GM12878 (cell line): ENCODE measurements at regions not wholly inside any gene's neighbourhood (a gene's known extent, or its start where the extent isn't known, plus 50 kb on each side); places are given as distances from the start of the nearest gene placed in this dataset.

Experiments used
- CHD1 ChIP-seq: IDR thresholded peaks from 2 replicates; pipeline ENCODE4 v1.6.1; 2012; ENCODE audit warnings: low read depth, low read length, improper control_type of control experiment
- HDAC6 ChIP-seq: fragments of 200-600 bp; sonication (generic); IDR thresholded peaks from one replicate; pipeline ENCODE4 v1.8.0; 2017; ENCODE audit warnings: antibody characterized with exemption; ENCODE audit not compliant: unreplicated experiment
- MAX ChIP-seq: IDR thresholded peaks from 2 replicates; pipeline ENCODE4 v1.6.1; 2012; ENCODE audit warnings: low read depth, low read length, improper control_type of control experiment
- SMAD1 ChIP-seq: fragments of 450-650 bp; IDR thresholded peaks from 2 replicates; pipeline ENCODE4 v1.6.1; 2018; ENCODE audit warnings: mild to moderate bottlenecking, low read depth; ENCODE audit not compliant: partially characterized antibody
- SRF ChIP-seq, 2 experiments: IDR thresholded peaks; 2 replicates each; pipeline ENCODE4 v1.6.1; 2011; ENCODE audit warnings: low read depth in 2 of 2, low read length in 2 of 2, mild to moderate bottlenecking in 1 of 2, moderate library complexity in 1 of 2
- TF ChIP-seq, protein P1 (sequence below): fragments of 450-650 bp; IDR thresholded peaks from 2 replicates; pipeline ENCODE4 v1.6.1; 2016; ENCODE audit warnings: mild to moderate bottlenecking, moderate library complexity, borderline replicate concordance
- TF ChIP-seq, protein P2 (sequence below): fragments of 450-650 bp; IDR thresholded peaks from 2 replicates; pipeline ENCODE4 v1.6.1; 2017; ENCODE audit warnings: mild to moderate bottlenecking, low read depth, inconsistent platforms; ENCODE audit not compliant: poor library complexity, severe bottlenecking
- TF ChIP-seq, protein P3 (sequence below): fragments of 450-650 bp; IDR thresholded peaks from 2 replicates; pipeline ENCODE4 v1.6.1; 2014; ENCODE audit warnings: mild to moderate bottlenecking
- TF ChIP-seq, protein P4 (sequence below), 3 experiments: IDR thresholded peaks in 2 of 3; conservative IDR thresholded peaks in 1 of 3; 2 replicates each; pipeline ENCODE4 v1.5.1; 2011; ENCODE audit warnings: low read depth in 3 of 3, low read length in 3 of 3, mild to moderate bottlenecking in 3 of 3, control low read depth in 2 of 3, moderate library complexity in 2 of 3, inconsistent platforms in 1 of 3, mixed read lengths in 1 of 3; ENCODE audit not compliant: control insufficient read depth in 2 of 3, insufficient read depth in 1 of 3; ENCODE audit errors: extremely low read depth in 1 of 3

DNA sequence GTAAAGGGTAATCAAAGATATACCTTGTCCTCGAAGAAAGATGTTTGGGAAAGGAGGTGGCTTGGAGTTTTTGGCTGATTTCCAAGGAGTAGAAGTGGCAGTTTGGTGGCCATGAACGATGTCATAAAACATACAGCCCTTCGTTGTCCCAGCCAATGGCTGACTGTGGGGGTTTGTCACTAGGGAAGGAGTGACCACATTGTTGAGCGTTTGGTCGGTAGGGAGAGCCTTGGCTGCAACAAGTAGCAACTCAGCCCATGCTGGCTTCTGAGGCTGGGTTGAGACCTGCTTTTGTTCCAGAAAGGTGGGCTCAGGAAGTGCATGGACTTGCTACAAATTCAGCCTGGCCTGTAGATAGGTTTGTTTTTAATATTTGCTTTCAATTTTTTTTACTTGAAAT is 128.3 kb downstream of the BOD1 start:
- TF ChIP-seq CHD1 (no peak), HDAC6 (no peak), SMAD1 (no peak), SRF (IDR thresholded peaks at IDR 0.05; ENCODE audit: low read depth in 2 of 2, low read length in 2 of 2) (no peak), MAX (no peak)
- TF ChIP-seq, protein P1, sequence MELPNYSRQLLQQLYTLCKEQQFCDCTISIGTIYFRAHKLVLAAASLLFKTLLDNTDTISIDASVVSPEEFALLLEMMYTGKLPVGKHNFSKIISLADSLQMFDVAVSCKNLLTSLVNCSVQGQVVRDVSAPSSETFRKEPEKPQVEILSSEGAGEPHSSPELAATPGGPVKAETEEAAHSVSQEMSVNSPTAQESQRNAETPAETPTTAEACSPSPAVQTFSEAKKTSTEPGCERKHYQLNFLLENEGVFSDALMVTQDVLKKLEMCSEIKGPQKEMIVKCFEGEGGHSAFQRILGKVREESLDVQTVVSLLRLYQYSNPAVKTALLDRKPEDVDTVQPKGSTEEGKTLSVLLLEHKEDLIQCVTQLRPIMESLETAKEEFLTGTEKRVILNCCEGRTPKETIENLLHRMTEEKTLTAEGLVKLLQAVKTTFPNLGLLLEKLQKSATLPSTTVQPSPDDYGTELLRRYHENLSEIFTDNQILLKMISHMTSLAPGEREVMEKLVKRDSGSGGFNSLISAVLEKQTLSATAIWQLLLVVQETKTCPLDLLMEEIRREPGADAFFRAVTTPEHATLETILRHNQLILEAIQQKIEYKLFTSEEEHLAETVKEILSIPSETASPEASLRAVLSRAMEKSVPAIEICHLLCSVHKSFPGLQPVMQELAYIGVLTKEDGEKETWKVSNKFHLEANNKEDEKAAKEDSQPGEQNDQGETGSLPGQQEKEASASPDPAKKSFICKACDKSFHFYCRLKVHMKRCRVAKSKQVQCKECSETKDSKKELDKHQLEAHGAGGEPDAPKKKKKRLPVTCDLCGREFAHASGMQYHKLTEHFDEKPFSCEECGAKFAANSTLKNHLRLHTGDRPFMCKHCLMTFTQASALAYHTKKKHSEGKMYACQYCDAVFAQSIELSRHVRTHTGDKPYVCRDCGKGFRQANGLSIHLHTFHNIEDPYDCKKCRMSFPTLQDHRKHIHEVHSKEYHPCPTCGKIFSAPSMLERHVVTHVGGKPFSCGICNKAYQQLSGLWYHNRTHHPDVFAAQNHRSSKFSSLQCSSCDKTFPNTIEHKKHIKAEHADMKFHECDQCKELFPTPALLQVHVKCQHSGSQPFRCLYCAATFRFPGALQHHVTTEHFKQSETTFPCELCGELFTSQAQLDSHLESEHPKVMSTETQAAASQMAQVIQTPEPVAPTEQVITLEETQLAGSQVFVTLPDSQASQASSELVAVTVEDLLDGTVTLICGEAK: no peak
- TF ChIP-seq, protein P2, sequence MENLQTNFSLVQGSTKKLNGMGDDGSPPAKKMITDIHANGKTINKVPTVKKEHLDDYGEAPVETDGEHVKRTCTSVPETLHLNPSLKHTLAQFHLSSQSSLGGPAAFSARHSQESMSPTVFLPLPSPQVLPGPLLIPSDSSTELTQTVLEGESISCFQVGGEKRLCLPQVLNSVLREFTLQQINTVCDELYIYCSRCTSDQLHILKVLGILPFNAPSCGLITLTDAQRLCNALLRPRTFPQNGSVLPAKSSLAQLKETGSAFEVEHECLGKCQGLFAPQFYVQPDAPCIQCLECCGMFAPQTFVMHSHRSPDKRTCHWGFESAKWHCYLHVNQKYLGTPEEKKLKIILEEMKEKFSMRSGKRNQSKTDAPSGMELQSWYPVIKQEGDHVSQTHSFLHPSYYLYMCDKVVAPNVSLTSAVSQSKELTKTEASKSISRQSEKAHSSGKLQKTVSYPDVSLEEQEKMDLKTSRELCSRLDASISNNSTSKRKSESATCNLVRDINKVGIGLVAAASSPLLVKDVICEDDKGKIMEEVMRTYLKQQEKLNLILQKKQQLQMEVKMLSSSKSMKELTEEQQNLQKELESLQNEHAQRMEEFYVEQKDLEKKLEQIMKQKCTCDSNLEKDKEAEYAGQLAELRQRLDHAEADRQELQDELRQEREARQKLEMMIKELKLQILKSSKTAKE: no peak
- TF ChIP-seq, protein P3, sequence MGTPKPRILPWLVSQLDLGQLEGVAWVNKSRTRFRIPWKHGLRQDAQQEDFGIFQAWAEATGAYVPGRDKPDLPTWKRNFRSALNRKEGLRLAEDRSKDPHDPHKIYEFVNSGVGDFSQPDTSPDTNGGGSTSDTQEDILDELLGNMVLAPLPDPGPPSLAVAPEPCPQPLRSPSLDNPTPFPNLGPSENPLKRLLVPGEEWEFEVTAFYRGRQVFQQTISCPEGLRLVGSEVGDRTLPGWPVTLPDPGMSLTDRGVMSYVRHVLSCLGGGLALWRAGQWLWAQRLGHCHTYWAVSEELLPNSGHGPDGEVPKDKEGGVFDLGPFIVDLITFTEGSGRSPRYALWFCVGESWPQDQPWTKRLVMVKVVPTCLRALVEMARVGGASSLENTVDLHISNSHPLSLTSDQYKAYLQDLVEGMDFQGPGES: no peak
- TF ChIP-seq, protein P4, sequence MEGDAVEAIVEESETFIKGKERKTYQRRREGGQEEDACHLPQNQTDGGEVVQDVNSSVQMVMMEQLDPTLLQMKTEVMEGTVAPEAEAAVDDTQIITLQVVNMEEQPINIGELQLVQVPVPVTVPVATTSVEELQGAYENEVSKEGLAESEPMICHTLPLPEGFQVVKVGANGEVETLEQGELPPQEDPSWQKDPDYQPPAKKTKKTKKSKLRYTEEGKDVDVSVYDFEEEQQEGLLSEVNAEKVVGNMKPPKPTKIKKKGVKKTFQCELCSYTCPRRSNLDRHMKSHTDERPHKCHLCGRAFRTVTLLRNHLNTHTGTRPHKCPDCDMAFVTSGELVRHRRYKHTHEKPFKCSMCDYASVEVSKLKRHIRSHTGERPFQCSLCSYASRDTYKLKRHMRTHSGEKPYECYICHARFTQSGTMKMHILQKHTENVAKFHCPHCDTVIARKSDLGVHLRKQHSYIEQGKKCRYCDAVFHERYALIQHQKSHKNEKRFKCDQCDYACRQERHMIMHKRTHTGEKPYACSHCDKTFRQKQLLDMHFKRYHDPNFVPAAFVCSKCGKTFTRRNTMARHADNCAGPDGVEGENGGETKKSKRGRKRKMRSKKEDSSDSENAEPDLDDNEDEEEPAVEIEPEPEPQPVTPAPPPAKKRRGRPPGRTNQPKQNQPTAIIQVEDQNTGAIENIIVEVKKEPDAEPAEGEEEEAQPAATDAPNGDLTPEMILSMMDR (IDR thresholded peaks at IDR 0.05 in 2 of 3, conservative IDR thresholded peaks at IDR 0.05 in 1 of 3; ENCODE audit: control insufficient read depth in 2 of 3, extremely low read depth in 1 of 3, insufficient read depth in 1 of 3, low read depth in 3 of 3, low read length in 3 of 3): no peak
